ENCODE measurements at regions not wholly inside any gene's neighbourhood (a gene's known extent, or its start where the extent isn't known, plus 50 kb on each side); places are given as distances from the start of the nearest gene placed in this dataset.
"Not testable (repeated sequence)": the region's sequence is repeated elsewhere in the genome, so short reads cannot be mapped to it uniquely, and the experiment has no call there.

GRCh38 chr9:84499969-84500582 is 159.5 kb upstream of the SLC28A3 start:
- no peak for DNase-seq
- Mint-ChIP-seq H3K27me3 (no peaks in the 10 kb centered on the region), H3K9me3 (ENCODE audit: low read depth) (no peaks in the 10 kb centered on the region), H3K36me3 (no peaks in the 10 kb centered on the region), H3K27ac (no peak overlapping the region), H3K4me3 (no peak overlapping the region), H3K4me1 (no peaks in the 10 kb centered on the region)
- CTCF ChIA-PET, result no interaction called here
- ATAC-seq, result no peak

- DNase-seq (no peak), ATAC-seq (no peak)
- no peak overlapping the region for H3K4me3 Mint-ChIP-seq
- H3K27me3 Mint-ChIP-seq, result no peaks in the 10 kb centered on the region
- H3K36me3 Mint-ChIP-seq, result no peaks in the 10 kb centered on the region
- no peaks in the 10 kb centered on the region for H3K9me3 Mint-ChIP-seq (ENCODE audit: low read depth)
- CTCF ChIA-PET, result interaction anchor here (0.6 kb wide), 1 partner anchor 11 kb away, joined by 3 read pairs; no protein-coding TSS in a partner anchor
- no peaks in the 10 kb centered on the region for H3K4me1 Mint-ChIP-seq
- no peak overlapping the region for H3K27ac Mint-ChIP-seq
Measured at GRCh38 chr9:84500826-84501225, 160.3 kb upstream of the SLC28A3 start.

GRCh38 chr9:84501587-84501986 is 161.0 kb upstream of the SLC28A3 start:
- ATAC-seq (no peak), DNase-seq (no peak)
- no peaks in the 10 kb centered on the region for H3K9me3 Mint-ChIP-seq (ENCODE audit: low read depth)
- CTCF ChIA-PET, result no interaction called here
- no peak overlapping the region for H3K4me3 Mint-ChIP-seq
- H3K36me3 Mint-ChIP-seq, result no peaks in the 10 kb centered on the region
- H3K27me3 Mint-ChIP-seq, result no peaks in the 10 kb centered on the region
- no peak overlapping the region for H3K27ac Mint-ChIP-seq
- no peaks in the 10 kb centered on the region for H3K4me1 Mint-ChIP-seq

GRCh38 chr9:84502066-84502465 is 161.5 kb upstream of the SLC28A3 start:
- Mint-ChIP-seq H3K4me1 (no peaks in the 10 kb centered on the region), H3K9me3 (ENCODE audit: low read depth) (no peaks in the 10 kb centered on the region), H3K4me3 (no peak overlapping the region), H3K27me3 (no peaks in the 10 kb centered on the region), H3K27ac (no peak overlapping the region), H3K36me3 (no peaks in the 10 kb centered on the region)
- CTCF ChIA-PET, result interaction anchor here (0.6 kb wide), 1 partner anchor 12 kb away, joined by 3 read pairs; no protein-coding TSS in a partner anchor
- DNase-seq (no peak), ATAC-seq (no peak)

DNA sequence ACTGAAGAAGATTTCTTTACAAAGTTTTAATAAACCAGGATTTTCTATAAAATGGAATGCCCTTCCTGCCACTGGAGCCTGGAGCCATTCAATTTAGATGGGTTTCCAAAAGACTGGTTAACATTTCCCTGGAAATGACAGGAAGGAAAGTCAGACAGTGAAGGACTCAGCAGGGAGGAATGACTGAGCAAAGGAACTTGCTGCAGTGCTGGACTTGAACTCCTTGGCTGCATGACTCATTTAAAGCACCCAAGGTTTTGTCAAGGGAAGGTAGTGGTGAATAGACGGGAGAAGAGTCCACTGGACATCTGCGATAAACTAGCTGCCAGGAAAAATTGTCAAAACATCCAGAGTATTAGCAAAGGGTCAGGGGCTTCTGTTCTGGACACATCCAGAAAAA is 163.8 kb upstream of the SLC28A3 start:
- H3K27me3 Mint-ChIP-seq, result no peaks in the 10 kb centered on the region
- H3K4me3 Mint-ChIP-seq, result no peak overlapping the region
- no peaks in the 10 kb centered on the region for H3K36me3 Mint-ChIP-seq
- CTCF ChIA-PET, result no interaction called here
- no peaks in the 10 kb centered on the region for H3K9me3 Mint-ChIP-seq (ENCODE audit: low read depth)
- ATAC-seq, result no peak
- H3K4me1 Mint-ChIP-seq, result no peaks in the 10 kb centered on the region
- no peak for DNase-seq
- H3K27ac Mint-ChIP-seq, result no peak overlapping the region

GRCh38 chr9:84511651-84512050 is 157.9 kb upstream of the NTRK2 start:
- no peaks in the 10 kb centered on the region for H3K36me3 Mint-ChIP-seq
- no peaks in the 10 kb centered on the region for H3K27me3 Mint-ChIP-seq
- H3K4me1 Mint-ChIP-seq, result no peaks in the 10 kb centered on the region
- DNase-seq (no peak), ATAC-seq (no peak)
- no peak overlapping the region for H3K4me3 Mint-ChIP-seq
- no peaks in the 10 kb centered on the region for H3K9me3 Mint-ChIP-seq (ENCODE audit: low read depth)
- CTCF ChIA-PET, result interaction anchor here (0.9 kb wide), 1 partner anchor 11 kb away, joined by 3 read pairs; no protein-coding TSS in a partner anchor
- H3K27ac Mint-ChIP-seq, result no peak overlapping the region

DNA sequence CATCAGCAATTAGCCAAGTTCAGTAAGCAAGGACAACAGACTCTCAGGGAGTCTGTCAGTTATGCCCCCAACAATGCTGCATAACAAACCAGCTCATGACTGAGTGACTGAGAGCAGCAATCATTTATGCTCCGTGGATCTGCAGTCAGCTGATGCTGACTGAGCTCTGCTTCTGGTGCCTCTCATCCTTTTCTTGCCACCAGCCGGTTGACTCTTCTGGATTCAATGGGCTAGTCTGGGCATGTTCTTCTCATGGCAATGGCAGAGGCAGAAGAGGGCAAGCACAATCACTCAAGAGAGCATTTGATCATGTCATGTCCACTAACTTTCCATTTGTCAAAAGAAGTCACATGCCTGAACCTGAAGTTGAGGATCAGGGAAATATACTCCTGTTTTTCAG is 157.0 kb upstream of the NTRK2 start:
- Mint-ChIP-seq H3K4me1 (no peaks in the 10 kb centered on the region), H3K27me3 (no peaks in the 10 kb centered on the region), H3K36me3 (no peaks in the 10 kb centered on the region), H3K4me3 (no peak overlapping the region), H3K27ac (no peak overlapping the region), H3K9me3 (ENCODE audit: low read depth) (no peaks in the 10 kb centered on the region)
- DNase-seq, result no peak
- CTCF ChIA-PET, result interaction anchor here (0.9 kb wide), 1 partner anchor 11 kb away, joined by 3 read pairs; no protein-coding TSS in a partner anchor
- ATAC-seq, result no peak

DNA sequence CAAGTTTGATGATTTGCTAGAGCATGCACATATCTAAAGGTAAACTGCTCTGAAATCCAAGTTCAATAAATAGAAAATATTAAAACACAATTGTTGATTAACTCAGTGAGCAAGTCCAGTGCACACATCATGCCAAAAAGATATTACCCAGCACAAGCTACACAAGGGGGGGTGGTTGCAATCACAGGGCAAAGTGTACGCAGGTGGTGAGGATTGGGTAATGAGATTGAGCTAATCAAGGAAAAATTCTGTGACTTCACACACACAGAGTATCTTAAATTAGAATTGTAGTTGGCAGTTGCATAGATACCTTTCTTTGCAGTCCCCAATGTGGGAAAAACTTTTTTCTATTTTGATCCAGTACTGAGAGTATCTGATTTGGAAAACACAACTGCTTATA is 156.1 kb upstream of the NTRK2 start:
- CTCF ChIA-PET, result no interaction called here
- H3K9me3 Mint-ChIP-seq (ENCODE audit: low read depth), result no peaks in the 10 kb centered on the region
- DNase-seq, result no peak
- H3K36me3 Mint-ChIP-seq, result no peaks in the 10 kb centered on the region
- H3K27ac Mint-ChIP-seq, result no peak overlapping the region
- H3K27me3 Mint-ChIP-seq, result no peaks in the 10 kb centered on the region
- H3K4me1 Mint-ChIP-seq, result no peaks in the 10 kb centered on the region
- no peak for ATAC-seq
- H3K4me3 Mint-ChIP-seq, result no peak overlapping the region

- DNase-seq (no peak), ATAC-seq (no peak)
- H3K27ac Mint-ChIP-seq, result no peak overlapping the region
- H3K4me1 Mint-ChIP-seq, result no peaks in the 10 kb centered on the region
- CTCF ChIA-PET, result no interaction called here
- H3K4me3 Mint-ChIP-seq, result no peak overlapping the region
- H3K9me3 Mint-ChIP-seq (ENCODE audit: low read depth), result no peaks in the 10 kb centered on the region
- H3K36me3 Mint-ChIP-seq, result no peaks in the 10 kb centered on the region
- H3K27me3 Mint-ChIP-seq, result no peaks in the 10 kb centered on the region
Measured at GRCh38 chr9:84513979-84514378, 155.6 kb upstream of the NTRK2 start.

- CTCF ChIA-PET, result no interaction called here
- H3K4me3 Mint-ChIP-seq, result no peak overlapping the region
- no peaks in the 10 kb centered on the region for H3K4me1 Mint-ChIP-seq
- no peak overlapping the region for H3K27ac Mint-ChIP-seq
- H3K9me3 Mint-ChIP-seq (ENCODE audit: low read depth), result no peaks in the 10 kb centered on the region
- H3K27me3 Mint-ChIP-seq, result no peaks in the 10 kb centered on the region
- ATAC-seq (no peak), DNase-seq (no peak)
- no peaks in the 10 kb centered on the region for H3K36me3 Mint-ChIP-seq
Measured at GRCh38 chr9:84514421-84514820, 155.1 kb upstream of the NTRK2 start.

- Mint-ChIP-seq H3K27me3 (no peaks in the 10 kb centered on the region), H3K9me3 (ENCODE audit: low read depth) (no peaks in the 10 kb centered on the region), H3K27ac (no peak overlapping the region), H3K36me3 (no peaks in the 10 kb centered on the region), H3K4me1 (no peaks in the 10 kb centered on the region), H3K4me3 (no peak overlapping the region)
- no peak for DNase-seq
- CTCF ChIA-PET, result no interaction called here
- ATAC-seq, result no peak
Measured at GRCh38 chr9:84517026-84517425, 152.5 kb upstream of the NTRK2 start.

- H3K27ac Mint-ChIP-seq, result no peak overlapping the region
- DNase-seq (no peak), ATAC-seq (no peak)
- H3K36me3 Mint-ChIP-seq, result no peaks in the 10 kb centered on the region
- H3K27me3 Mint-ChIP-seq, result no peaks in the 10 kb centered on the region
- H3K9me3 Mint-ChIP-seq (ENCODE audit: low read depth), result no peaks in the 10 kb centered on the region
- H3K4me1 Mint-ChIP-seq, result no peaks in the 10 kb centered on the region
- CTCF ChIA-PET, result no interaction called here
- no peak overlapping the region for H3K4me3 Mint-ChIP-seq
Measured at GRCh38 chr9:84519413-84519812, 150.1 kb upstream of the NTRK2 start.

DNA sequence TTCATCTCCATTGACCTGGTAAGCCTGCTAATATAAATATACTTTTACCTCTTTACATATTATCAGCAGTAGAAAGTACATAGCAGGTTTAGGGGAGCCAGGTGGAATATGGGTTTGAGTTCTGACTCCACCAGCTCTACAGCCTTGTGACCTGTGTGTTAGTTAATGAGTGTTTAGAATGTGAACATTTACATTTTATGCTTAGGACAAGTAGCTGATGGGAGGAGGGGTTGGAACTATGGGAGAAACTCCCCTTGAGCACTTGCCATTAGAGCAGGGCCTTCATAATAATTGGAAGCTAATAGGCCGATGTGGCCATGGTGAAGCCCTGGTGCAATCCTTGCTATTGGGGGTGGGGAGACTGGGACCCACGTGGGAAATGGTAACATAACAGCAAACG is 148.3 kb upstream of the NTRK2 start:
- H3K27me3 Mint-ChIP-seq, result no peaks in the 10 kb centered on the region
- DNase-seq (no peak), ATAC-seq (no peak)
- no peak overlapping the region for H3K4me3 Mint-ChIP-seq
- H3K27ac Mint-ChIP-seq, result no peak overlapping the region
- H3K4me1 Mint-ChIP-seq, result no peaks in the 10 kb centered on the region
- CTCF ChIA-PET, result no interaction called here
- H3K36me3 Mint-ChIP-seq, result no peaks in the 10 kb centered on the region
- no peaks in the 10 kb centered on the region for H3K9me3 Mint-ChIP-seq (ENCODE audit: low read depth)

GRCh38 chr9:84526211-84526610 is 143.3 kb upstream of the NTRK2 start:
- DNase-seq; H3K27me3 Mint-ChIP-seq; H3K4me1 Mint-ChIP-seq; CTCF ChIA-PET; H3K36me3 Mint-ChIP-seq; H3K27ac Mint-ChIP-seq; ATAC-seq; H3K4me3 Mint-ChIP-seq; H3K9me3 Mint-ChIP-seq (ENCODE audit: low read depth): not testable (repeated sequence)
